ENCODE measurements at regions not wholly inside any gene's neighbourhood (a gene's known extent, or its start where the extent isn't known, plus 50 kb on each side); places are given as distances from the start of the nearest gene placed in this dataset.
"Not testable (repeated sequence)": the region's sequence is repeated elsewhere in the genome, so short reads cannot be mapped to it uniquely, and the experiment has no call there.

DNA sequence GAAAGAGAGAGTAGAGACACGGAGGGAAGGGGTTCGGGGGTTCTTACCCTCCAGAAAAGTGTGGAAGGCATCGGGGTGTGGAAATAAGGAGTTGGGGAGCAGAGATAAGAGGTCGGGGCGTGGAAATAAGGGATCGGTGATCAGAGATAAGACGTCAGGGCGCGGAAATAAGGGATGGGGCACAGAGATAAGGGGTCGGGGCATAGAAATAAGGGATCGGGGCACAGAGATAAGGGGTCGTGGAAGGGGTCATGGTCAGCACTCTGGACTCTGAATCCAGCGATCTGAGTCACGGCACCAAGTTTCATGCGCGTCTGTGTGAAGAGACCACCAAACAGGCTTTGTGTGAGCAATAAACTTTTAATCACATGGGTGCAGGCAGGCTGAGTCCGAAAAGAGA is 119.1 kb downstream of the PCDH10 start:
- DNase-seq = no peak
- TF ChIP-seq, protein P1, sequence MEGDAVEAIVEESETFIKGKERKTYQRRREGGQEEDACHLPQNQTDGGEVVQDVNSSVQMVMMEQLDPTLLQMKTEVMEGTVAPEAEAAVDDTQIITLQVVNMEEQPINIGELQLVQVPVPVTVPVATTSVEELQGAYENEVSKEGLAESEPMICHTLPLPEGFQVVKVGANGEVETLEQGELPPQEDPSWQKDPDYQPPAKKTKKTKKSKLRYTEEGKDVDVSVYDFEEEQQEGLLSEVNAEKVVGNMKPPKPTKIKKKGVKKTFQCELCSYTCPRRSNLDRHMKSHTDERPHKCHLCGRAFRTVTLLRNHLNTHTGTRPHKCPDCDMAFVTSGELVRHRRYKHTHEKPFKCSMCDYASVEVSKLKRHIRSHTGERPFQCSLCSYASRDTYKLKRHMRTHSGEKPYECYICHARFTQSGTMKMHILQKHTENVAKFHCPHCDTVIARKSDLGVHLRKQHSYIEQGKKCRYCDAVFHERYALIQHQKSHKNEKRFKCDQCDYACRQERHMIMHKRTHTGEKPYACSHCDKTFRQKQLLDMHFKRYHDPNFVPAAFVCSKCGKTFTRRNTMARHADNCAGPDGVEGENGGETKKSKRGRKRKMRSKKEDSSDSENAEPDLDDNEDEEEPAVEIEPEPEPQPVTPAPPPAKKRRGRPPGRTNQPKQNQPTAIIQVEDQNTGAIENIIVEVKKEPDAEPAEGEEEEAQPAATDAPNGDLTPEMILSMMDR (IDR thresholded peaks at IDR 0.05) = no peak
- no peaks in the 10 kb centered on the region for H3K27me3 ChIP-seq (ENCODE audit: insufficient read depth in 3 of 3, low read length in 2 of 3)

DNA sequence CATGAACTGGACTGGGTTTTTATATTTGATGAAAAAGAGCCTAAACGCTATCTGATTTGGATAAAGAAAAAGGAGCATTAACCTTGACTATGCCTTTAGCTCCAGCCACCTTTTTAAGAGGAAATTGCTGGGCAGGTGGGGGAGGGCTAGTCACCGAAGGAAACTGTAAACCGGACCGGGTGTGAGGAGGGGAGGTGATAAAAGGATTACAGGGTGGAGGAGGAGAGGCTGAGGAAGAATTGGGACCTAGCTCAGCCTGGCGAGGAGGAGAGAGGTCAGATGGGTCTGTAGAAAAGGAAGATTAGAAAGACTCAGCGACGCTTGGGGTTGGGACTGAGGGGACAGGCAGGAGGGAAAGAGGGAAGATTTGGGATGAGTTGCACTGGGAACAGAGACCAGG is 118.4 kb downstream of the PCDH10 start:
- WGBS, 3 donors = 40 to 54% (median 50%) methylated on average over 7 of the region's 7 CpGs
- DNase-seq; H3K4me3 ChIP-seq; intact Hi-C loops (cut with DNase I); ATAC-seq; H3K9me3 ChIP-seq; H3K27ac ChIP-seq; H3K36me3 ChIP-seq (ENCODE audit: insufficient read depth in 1 of 2, low read depth in 1 of 2); H3K4me1 ChIP-seq; H3K27me3 ChIP-seq (ENCODE audit: insufficient read depth in 3 of 3, low read length in 2 of 3): not testable (repeated sequence)

More for the DNA sequence above, 119.1 kb downstream of the PCDH10 start:
- H3K4me1 ChIP-seq = no peaks in the 10 kb centered on the region
- H3K36me3 ChIP-seq (ENCODE audit: insufficient read depth in 1 of 2, low read depth in 1 of 2) = no peaks in the 10 kb centered on the region
- 84 to 89% (median 88%) methylated on average over 17 of the region's 17 CpGs for WGBS, 3 donors
- H3K9me3 ChIP-seq = no peaks in the 10 kb centered on the region
- ATAC-seq = no peak
- no peak overlapping the region for H3K27ac ChIP-seq
- no peak overlapping the region for H3K4me3 ChIP-seq
- intact Hi-C loops (cut with DNase I) = no loop called here

DNA sequence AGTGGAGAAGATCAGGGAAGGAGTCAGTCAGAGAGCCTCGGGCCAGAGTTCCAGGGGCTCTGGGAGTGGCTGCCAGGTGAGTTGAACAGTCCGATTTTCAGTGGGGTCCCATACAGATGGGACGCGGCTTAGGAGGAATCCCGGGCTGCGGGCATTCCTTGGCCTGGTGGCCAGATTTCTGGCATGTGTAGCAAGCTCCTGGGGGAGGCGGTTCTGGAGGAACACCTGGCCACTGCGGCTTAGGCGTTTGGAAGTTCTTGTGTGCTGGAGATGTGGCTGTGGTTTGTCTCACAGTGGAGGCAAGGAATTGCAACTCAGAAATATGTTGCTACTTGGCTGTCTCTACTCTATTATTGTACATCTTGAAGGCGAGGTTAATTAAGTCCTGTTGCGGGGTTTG is 117.9 kb downstream of the PCDH10 start:
- H3K4me3 ChIP-seq; H3K9me3 ChIP-seq; ATAC-seq; DNase-seq; H3K27ac ChIP-seq; H3K4me1 ChIP-seq; intact Hi-C loops (cut with DNase I); H3K27me3 ChIP-seq (ENCODE audit: insufficient read depth in 3 of 3, low read length in 2 of 3); H3K36me3 ChIP-seq (ENCODE audit: insufficient read depth in 1 of 2, low read depth in 1 of 2): not testable (repeated sequence)
- 83 to 92% (median 88%) methylated on average over 10 to 11 of the region's 11 CpGs for WGBS, 3 donors

DNA sequence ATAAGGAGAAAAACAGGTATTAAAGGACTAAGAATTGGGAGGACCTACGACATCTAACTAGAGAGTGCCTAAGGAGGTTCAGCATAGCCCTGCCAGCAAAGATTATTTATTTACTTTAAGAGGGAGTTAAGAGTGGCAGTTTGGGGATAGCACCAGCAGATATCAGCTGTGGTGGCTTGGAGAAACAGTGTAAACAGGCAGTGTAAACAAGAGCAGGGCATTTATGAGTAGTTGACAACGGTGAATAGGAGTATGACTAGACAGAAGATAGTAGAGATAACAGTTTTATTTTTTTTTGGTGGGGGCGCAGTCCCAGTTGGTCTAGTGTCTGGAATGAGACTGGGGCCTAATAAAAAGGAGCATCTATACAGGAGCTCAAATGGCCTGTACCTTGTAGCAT is 115.2 kb downstream of the PCDH10 start:
- H3K36me3 ChIP-seq (ENCODE audit: insufficient read depth in 1 of 2, low read depth in 1 of 2); H3K27me3 ChIP-seq (ENCODE audit: insufficient read depth in 3 of 3, low read length in 2 of 3); ATAC-seq; H3K27ac ChIP-seq; DNase-seq; H3K4me1 ChIP-seq; H3K9me3 ChIP-seq; H3K4me3 ChIP-seq; intact Hi-C loops (cut with DNase I): not testable (repeated sequence)
- WGBS, 3 donors = 72 to 84% (median 76%) methylated on average over 3 of the region's 3 CpGs

DNA sequence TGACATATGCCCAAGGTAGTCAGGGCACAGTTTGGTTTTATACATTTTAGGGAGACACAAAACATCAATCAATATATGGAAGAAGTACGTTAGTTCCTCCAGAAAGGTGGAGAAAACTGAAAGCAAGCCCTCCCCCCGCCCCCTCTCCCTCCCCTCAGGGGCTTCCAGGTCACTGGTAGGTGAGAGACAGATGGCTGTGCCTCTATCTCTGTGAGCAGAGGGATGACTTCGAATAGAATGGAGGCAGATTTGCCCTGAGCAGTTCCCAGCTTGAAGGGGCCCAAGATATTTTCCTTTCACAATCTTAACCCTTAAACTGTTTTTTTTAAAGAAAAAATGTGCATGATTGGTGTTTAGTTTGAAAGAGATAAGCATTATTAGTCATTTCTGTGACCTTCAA is 114.0 kb downstream of the PCDH10 start:
- intact Hi-C loops (cut with DNase I) = no loop called here
- Histone ChIP-seq H3K4me3 (no peak overlapping the region), H3K36me3 (ENCODE audit: insufficient read depth in 1 of 2, low read depth in 1 of 2) (no peaks in the 10 kb centered on the region), H3K27me3 (ENCODE audit: insufficient read depth in 3 of 3, low read length in 2 of 3) (no peaks in the 10 kb centered on the region), H3K9me3 (no peaks in the 10 kb centered on the region), H3K27ac (no peak overlapping the region), H3K4me1 (no peaks in the 10 kb centered on the region)
- ATAC-seq = no peak
- WGBS, 3 donors = 30 to 35% (median 35%) methylated on average over 3 of the region's 3 CpGs
- no peak for DNase-seq
- TF ChIP-seq, protein P1 (IDR thresholded peaks at IDR 0.05) = no peak

DNA sequence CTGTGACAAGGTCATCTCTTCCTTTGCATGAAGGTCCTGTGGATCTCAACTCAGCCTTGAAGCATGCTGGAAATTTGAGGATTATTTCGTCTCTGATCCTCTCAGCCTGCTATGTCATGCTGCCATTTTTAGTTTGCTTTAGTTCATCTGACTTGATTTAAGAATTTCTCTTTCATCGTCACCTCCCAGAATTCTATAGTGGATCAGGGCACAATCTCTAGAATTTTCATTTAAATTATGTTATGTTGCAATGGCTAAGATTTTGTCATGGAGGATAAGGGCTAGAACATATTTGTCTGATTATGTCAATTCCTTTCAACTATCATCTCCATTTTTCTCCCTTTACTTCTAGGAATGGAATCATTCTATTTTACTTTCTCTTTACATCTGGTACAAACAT is 98.8 kb downstream of the PCDH10 start:
- Histone ChIP-seq H3K4me3 (no peak overlapping the region), H3K4me1 (no peaks in the 10 kb centered on the region), H3K36me3 (ENCODE audit: insufficient read depth in 1 of 2, low read depth in 1 of 2) (no peaks in the 10 kb centered on the region), H3K27ac (no peak overlapping the region), H3K27me3 (ENCODE audit: insufficient read depth in 3 of 3, low read length in 2 of 3) (no peaks in the 10 kb centered on the region), H3K9me3 (no peaks in the 10 kb centered on the region)
- intact Hi-C loops (cut with DNase I) = no loop called here
- ATAC-seq = no peak
- no peak for DNase-seq
- TF ChIP-seq, protein P1 (IDR thresholded peaks at IDR 0.05) = no peak
- 84 to 94% (median 84%) methylated on average over 2 of the region's 2 CpGs for WGBS, 3 donors
